ENCODE measurements at regions not wholly inside any gene's neighbourhood (a gene's known extent, or its start where the extent isn't known, plus 50 kb on each side); places are given as distances from the start of the nearest gene placed in this dataset.
"Not testable (repeated sequence)": the region's sequence is repeated elsewhere in the genome, so short reads cannot be mapped to it uniquely, and the experiment has no call there.

DNA sequence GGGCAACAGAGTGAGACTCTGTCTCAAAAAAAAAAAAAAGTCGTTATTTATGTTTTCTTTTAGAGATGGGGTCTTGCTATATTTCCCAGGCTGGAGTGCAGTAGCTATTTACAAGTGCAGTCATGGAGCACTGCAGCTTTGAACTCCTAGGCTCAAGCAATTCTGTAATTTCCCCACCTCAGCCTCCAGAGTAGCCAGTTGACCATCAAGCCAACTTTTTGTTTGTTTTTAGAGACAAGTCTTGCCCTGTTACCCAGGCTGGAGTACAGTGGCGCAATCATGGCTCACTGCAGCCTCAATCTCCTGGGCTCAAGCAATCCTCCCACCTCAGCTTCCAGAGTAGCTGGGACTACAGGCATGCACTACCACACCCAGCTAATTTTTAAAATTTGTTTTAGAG, 78.7 kb upstream of the PAX2 start:
- CTCF ChIA-PET; H3K9ac ChIP-seq (ENCODE audit: low read length); H3K27me3 ChIP-seq (ENCODE audit: insufficient read depth, low read length); BruUV-seq (replicated peaks); H3K4me1 ChIP-seq (ENCODE audit: control insufficient read depth in 1 of 2, insufficient read depth in 2 of 2, low read length in 2 of 2); H3K9me2 ChIP-seq (ENCODE audit: insufficient read depth); H3K27ac ChIP-seq (ENCODE audit: low read depth, low read length); H3K36me3 ChIP-seq (ENCODE audit: control insufficient read depth in 1 of 2, insufficient read depth in 2 of 2, low read length in 2 of 2); H3K79me2 ChIP-seq (ENCODE audit: insufficient read depth, low read length); H3K9me3 ChIP-seq (ENCODE audit: control insufficient read depth in 1 of 2, insufficient read depth in 1 of 2, low read depth in 1 of 2, low read length in 2 of 2); H2AFZ ChIP-seq (ENCODE audit: low read depth, low read length, poor library complexity, severe bottlenecking); H4K20me1 ChIP-seq (ENCODE audit: insufficient read depth); H3K4me2 ChIP-seq (ENCODE audit: low read length); POLR2A ChIA-PET; DNase-seq (ENCODE audit: low read depth, low spot score); RAD21 ChIA-PET (ENCODE audit: low non-redundant PET in 1 of 2, low total read pairs in 2 of 2, uncharacterized antibody in 2 of 2, unreplicated experiment in 2 of 2); intact Hi-C loops (cut with micrococcal nuclease); ATAC-seq; H3K4me3 ChIP-seq (replicated peaks in 1 of 2; ENCODE audit: low read depth in 1 of 2, low read length in 2 of 2): not testable (repeated sequence)

DNA sequence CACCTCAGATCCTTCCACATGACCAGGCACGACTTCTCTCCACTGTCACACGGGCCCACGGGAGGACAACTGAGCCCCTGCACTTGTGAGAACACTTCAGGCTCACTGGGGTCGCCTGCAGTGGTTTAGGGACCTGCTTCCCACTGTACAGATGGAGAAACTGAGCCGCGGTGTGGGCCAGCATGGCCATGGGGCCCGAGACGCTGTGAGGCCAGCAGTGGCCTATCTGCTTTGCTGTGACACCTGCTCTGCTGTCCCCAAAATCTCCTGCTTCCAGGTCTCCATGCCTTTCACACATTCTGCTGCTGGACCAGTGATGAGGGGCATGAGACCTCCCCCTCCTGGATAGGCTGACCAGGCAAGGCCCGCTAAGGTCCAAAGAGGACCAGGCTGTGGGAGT, 75.8 kb upstream of the PAX2 start:
- H2AFZ ChIP-seq (ENCODE audit: low read depth, low read length, poor library complexity, severe bottlenecking) = no peak overlapping the region
- H3K27me3 ChIP-seq (ENCODE audit: insufficient read depth, low read length) = peaks cover 22% of the 10 kb centered on the region
- ChIA-PET POLR2A (no interaction called here), CTCF (interaction anchor here (2.5 kb wide), 1 partner anchor 209 kb away, joined by 12 read pairs; no protein-coding TSS in a partner anchor), RAD21 (ENCODE audit: low non-redundant PET in 1 of 2, low total read pairs in 2 of 2, uncharacterized antibody in 2 of 2, unreplicated experiment in 2 of 2) (interaction anchor here in 1 of 2 experiments (0.8 to 1.3 kb wide), 2 partner anchors 74 to 209 kb away, joined by 3 to 10 read pairs; no protein-coding TSS in a partner anchor)
- no peak overlapping the region for H3K27ac ChIP-seq (ENCODE audit: low read depth, low read length)
- H3K4me1 ChIP-seq (ENCODE audit: control insufficient read depth in 1 of 2, insufficient read depth in 2 of 2, low read length in 2 of 2) = peaks cover 6 to 10% of the 10 kb centered on the region in 2 experiments
- no peaks in the 10 kb centered on the region for H3K9me3 ChIP-seq (ENCODE audit: control insufficient read depth in 1 of 2, insufficient read depth in 1 of 2, low read depth in 1 of 2, low read length in 2 of 2)
- DNase-seq (ENCODE audit: low read depth, low spot score) (no peak), ATAC-seq (no peak)
- H4K20me1 ChIP-seq (ENCODE audit: insufficient read depth) = no peaks in the 10 kb centered on the region
- H3K9me2 ChIP-seq (ENCODE audit: insufficient read depth) = no peaks in the 10 kb centered on the region
- H3K4me2 ChIP-seq (ENCODE audit: low read length) = no peak overlapping the region
- H3K4me3 ChIP-seq (replicated peaks in 1 of 2; ENCODE audit: low read depth in 1 of 2, low read length in 2 of 2) = no peak overlapping the region
- BruUV-seq (replicated peaks) = no TSS peak
- no peaks in the 10 kb centered on the region for H3K79me2 ChIP-seq (ENCODE audit: insufficient read depth, low read length)
- H3K36me3 ChIP-seq (ENCODE audit: control insufficient read depth in 1 of 2, insufficient read depth in 2 of 2, low read length in 2 of 2) = no peaks in the 10 kb centered on the region
- intact Hi-C loops (cut with micrococcal nuclease) = no loop called here
- no peak overlapping the region for H3K9ac ChIP-seq (ENCODE audit: low read length)
- TF ChIP-seq CEBPB (IDR thresholded peaks at IDR 0.05; ENCODE audit: low read depth) = no peak
- TF ChIP-seq EZH2 (IDR thresholded peaks at IDR 0.05) = no peak
- no peak for TF ChIP-seq SIN3A (IDR thresholded peaks at IDR 0.05; ENCODE audit: low read depth)
- TF ChIP-seq, protein P1, sequence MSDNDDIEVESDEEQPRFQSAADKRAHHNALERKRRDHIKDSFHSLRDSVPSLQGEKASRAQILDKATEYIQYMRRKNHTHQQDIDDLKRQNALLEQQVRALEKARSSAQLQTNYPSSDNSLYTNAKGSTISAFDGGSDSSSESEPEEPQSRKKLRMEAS (IDR thresholded peaks at IDR 0.05) = no peak
- TF ChIP-seq POLR2A (IDR thresholded peaks at IDR 0.05; ENCODE audit: borderline replicate concordance, extremely low read depth, insufficient read depth, insufficient read length) = no peak
- TF ChIP-seq ELF1 (IDR thresholded peaks at IDR 0.05; ENCODE audit: borderline replicate concordance, low read depth) = no peak
- TF ChIP-seq RAD21 (IDR thresholded peaks at IDR 0.05; ENCODE audit: low read depth) = no peak
- TF ChIP-seq, protein P2, sequence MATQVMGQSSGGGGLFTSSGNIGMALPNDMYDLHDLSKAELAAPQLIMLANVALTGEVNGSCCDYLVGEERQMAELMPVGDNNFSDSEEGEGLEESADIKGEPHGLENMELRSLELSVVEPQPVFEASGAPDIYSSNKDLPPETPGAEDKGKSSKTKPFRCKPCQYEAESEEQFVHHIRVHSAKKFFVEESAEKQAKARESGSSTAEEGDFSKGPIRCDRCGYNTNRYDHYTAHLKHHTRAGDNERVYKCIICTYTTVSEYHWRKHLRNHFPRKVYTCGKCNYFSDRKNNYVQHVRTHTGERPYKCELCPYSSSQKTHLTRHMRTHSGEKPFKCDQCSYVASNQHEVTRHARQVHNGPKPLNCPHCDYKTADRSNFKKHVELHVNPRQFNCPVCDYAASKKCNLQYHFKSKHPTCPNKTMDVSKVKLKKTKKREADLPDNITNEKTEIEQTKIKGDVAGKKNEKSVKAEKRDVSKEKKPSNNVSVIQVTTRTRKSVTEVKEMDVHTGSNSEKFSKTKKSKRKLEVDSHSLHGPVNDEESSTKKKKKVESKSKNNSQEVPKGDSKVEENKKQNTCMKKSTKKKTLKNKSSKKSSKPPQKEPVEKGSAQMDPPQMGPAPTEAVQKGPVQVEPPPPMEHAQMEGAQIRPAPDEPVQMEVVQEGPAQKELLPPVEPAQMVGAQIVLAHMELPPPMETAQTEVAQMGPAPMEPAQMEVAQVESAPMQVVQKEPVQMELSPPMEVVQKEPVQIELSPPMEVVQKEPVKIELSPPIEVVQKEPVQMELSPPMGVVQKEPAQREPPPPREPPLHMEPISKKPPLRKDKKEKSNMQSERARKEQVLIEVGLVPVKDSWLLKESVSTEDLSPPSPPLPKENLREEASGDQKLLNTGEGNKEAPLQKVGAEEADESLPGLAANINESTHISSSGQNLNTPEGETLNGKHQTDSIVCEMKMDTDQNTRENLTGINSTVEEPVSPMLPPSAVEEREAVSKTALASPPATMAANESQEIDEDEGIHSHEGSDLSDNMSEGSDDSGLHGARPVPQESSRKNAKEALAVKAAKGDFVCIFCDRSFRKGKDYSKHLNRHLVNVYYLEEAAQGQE (IDR thresholded peaks at IDR 0.05; ENCODE audit: low read depth) = no peak
- no peak for TF ChIP-seq JUND (IDR thresholded peaks at IDR 0.05)
- no peak for TF ChIP-seq FOSL1 (IDR thresholded peaks at IDR 0.05; ENCODE audit: low read depth)
- TF ChIP-seq SRF (IDR thresholded peaks at IDR 0.05; ENCODE audit: low read depth) = no peak
- no peak for TF ChIP-seq TCF7L2 (IDR thresholded peaks at IDR 0.05; ENCODE audit: borderline replicate concordance, extremely low read depth, insufficient read depth, insufficient read length)

Data from HCT116 (cell line).